IMR-90 (cell line): ENCODE measurements at regions not wholly inside any gene's neighbourhood (a gene's known extent, or its start where the extent isn't known, plus 50 kb on each side); places are given as distances from the start of the nearest gene placed in this dataset.
"Not testable (repeated sequence)": the region's sequence is repeated elsewhere in the genome, so short reads cannot be mapped to it uniquely, and the experiment has no call there.

Source experiments
- ATAC-seq: fragments of 200-7000 bp; cut with Tn5 transposase; 2 replicates; pipeline ENCODE4 v1.9.1; 2020; ENCODE audit warnings: low read depth, mild to moderate bottlenecking, moderate library complexity
- BruUV-seq: library from RNA; stranded (reverse); fragments of 400-500 nt; replicated peaks from 2 replicates; lab custom pipeline; 2021; lab: Mats Ljungman, UMichigan
- CTCF ChIA-PET: fragments of 300-600 bp; formaldehyde crosslinking; extraction: SDS; loops from one replicate; lab custom pipeline; 2021; ENCODE audit warnings: antibody characterized with exemption; lab: Yijun Ruan, JAX
- POLR2A ChIA-PET: fragments of 300-600 bp; sonication (Branson Sonifier 250); formaldehyde crosslinking; loops from one replicate; lab custom pipeline; 2022; ENCODE audit warnings: antibody characterized with exemption; ENCODE audit not compliant: unreplicated experiment; lab: Charles Lee
- DNase-seq: peaks from one replicate; pipeline ENCODE4 v3.0.0; 2013
- H2AFZ ChIP-seq: replicated peaks from 2 replicates; pipeline ENCODE3; 2013; ENCODE audit warnings: low read length, mild to moderate bottlenecking; ENCODE audit not compliant: poor library complexity
- H2AK5ac ChIP-seq: 2 replicates; pipeline ENCODE4 v1.6.1; 2013; ENCODE audit warnings: low read depth, low read length, inconsistent platforms
- H2AK9ac ChIP-seq: replicated peaks from 2 replicates; pipeline ENCODE3; 2013; ENCODE audit warnings: mild to moderate bottlenecking, low read depth, low read length, moderate library complexity; ENCODE audit not compliant: poor library complexity
- H2BK120ac ChIP-seq: 2 replicates; pipeline ENCODE4 v1.6.1; 2013; ENCODE audit warnings: low read depth, low read length, inconsistent platforms
- H2BK15ac ChIP-seq: 3 replicates; pipeline ENCODE4 v1.6.1; 2013; ENCODE audit warnings: low read depth, low read length, inconsistent platforms
- H2BK20ac ChIP-seq: 2 replicates; pipeline ENCODE4 v1.6.1; 2013; ENCODE audit warnings: low read depth, mild to moderate bottlenecking, inconsistent platforms, low read length, moderate library complexity
- H2BK5ac ChIP-seq: 2 replicates; pipeline ENCODE4 v1.6.1; 2013; ENCODE audit warnings: mild to moderate bottlenecking, low read depth, low read length, inconsistent platforms; ENCODE audit not compliant: poor library complexity, severe bottlenecking
- H3K14ac ChIP-seq: replicated peaks from 2 replicates; pipeline ENCODE4 v1.6.1; 2013; ENCODE audit warnings: low read depth, low read length, inconsistent platforms
- H3K18ac ChIP-seq: 2 replicates; pipeline ENCODE4 v1.6.1; 2013; ENCODE audit warnings: low read depth, low read length, control low read depth
- H3K23ac ChIP-seq: 2 replicates; pipeline ENCODE4 v1.6.1; 2013; ENCODE audit warnings: low read depth, low read length, inconsistent platforms
- H3K27ac ChIP-seq: 2 replicates; pipeline ENCODE4 v1.5.1; 2013; ENCODE audit warnings: mild to moderate bottlenecking, control low read depth, low read length; ENCODE audit not compliant: insufficient read depth
- H3K27me3 ChIP-seq: 2 replicates; pipeline ENCODE4 v1.6.1; 2013; ENCODE audit warnings: low read length; ENCODE audit not compliant: control insufficient read depth, insufficient read depth
- H3K36me3 ChIP-seq: 2 replicates; pipeline ENCODE4 v1.6.1; 2013; ENCODE audit warnings: low read length, mixed read lengths; ENCODE audit not compliant: control insufficient read depth, insufficient read depth
- H3K4ac ChIP-seq: 2 replicates; pipeline ENCODE4 v1.6.1; 2013; ENCODE audit warnings: low read depth, low read length, inconsistent platforms
- H3K4me1 ChIP-seq: 2 replicates; pipeline ENCODE4 v1.6.1; 2013; ENCODE audit warnings: low read length, mixed read lengths; ENCODE audit not compliant: control insufficient read depth, insufficient read depth
- H3K4me2 ChIP-seq: 2 replicates; pipeline ENCODE4 v1.6.1; 2013; ENCODE audit warnings: low read depth, mild to moderate bottlenecking, control low read depth, low read length, moderate library complexity
- H3K4me3 ChIP-seq: 2 replicates; pipeline ENCODE4 v1.5.1; 2013; ENCODE audit warnings: low read depth, mild to moderate bottlenecking, control low read depth, low read length, moderate library complexity; ENCODE audit not compliant: insufficient read depth
- H3K56ac ChIP-seq: 2 replicates; pipeline ENCODE4 v1.6.1; 2013; ENCODE audit warnings: low read length, inconsistent platforms; ENCODE audit not compliant: insufficient read depth; ENCODE audit errors: extremely low read depth
- H3K79me1 ChIP-seq, 2 experiments: 2 replicates each; pipeline ENCODE4 v1.6.1; 2013; ENCODE audit warnings: low read length in 2 of 2, inconsistent platforms in 1 of 2, low read depth in 1 of 2
- H3K9ac ChIP-seq: 2 replicates; pipeline ENCODE4 v1.6.1; 2013; ENCODE audit warnings: low read depth, low read length, control low read depth
- H3K9me1 ChIP-seq: 2 replicates; pipeline ENCODE4 v1.6.1; 2013; ENCODE audit warnings: low read length, inconsistent platforms; ENCODE audit not compliant: insufficient read depth
- H3K9me3 ChIP-seq: 2 replicates; pipeline ENCODE4 v1.6.1; 2013; ENCODE audit warnings: low read length; ENCODE audit not compliant: control insufficient read depth, insufficient read depth
- H4K20me1 ChIP-seq: 2 replicates; pipeline ENCODE4 v1.6.1; 2013; ENCODE audit warnings: low read length, inconsistent platforms; ENCODE audit not compliant: insufficient read depth
- H4K5ac ChIP-seq: 2 replicates; pipeline ENCODE4 v1.6.1; 2013; ENCODE audit warnings: mild to moderate bottlenecking, low read depth, low read length, control low read depth
- H4K8ac ChIP-seq, 2 experiments: 2 replicates each; pipeline ENCODE4 v1.6.1; 2013; ENCODE audit warnings: low read depth in 2 of 2, low read length in 2 of 2, control low read depth in 1 of 2, inconsistent platforms in 1 of 2
- H4K91ac ChIP-seq: 2 replicates; pipeline ENCODE4 v1.6.1; 2013; ENCODE audit warnings: low read depth, low read length, inconsistent platforms; ENCODE audit not compliant: insufficient read depth
- WGBS, 2 experiments: methylation state at CpG; one replicate each; pipeline versions ENCODE4 v1.1.5 to v1.1.7; 2013; ENCODE audit warnings: missing lambda C conversion rate in 2 of 2; ENCODE audit not compliant: insufficient read length in 1 of 2; ENCODE audit errors: extremely low coverage in 2 of 2; 5-methylcytosine and 5-hydroxymethylcytosine counted together
- dilution Hi-C: fragments of 300-500 bp; cut with HindIII; formaldehyde crosslinking; loops from one replicate; pipeline ENCODE4 v1.14.3; 2018; ENCODE audit warnings: low sequenced_read_pairs; ENCODE audit not compliant: unreplicated experiment
- in situ Hi-C: fragments of 300-500 bp; cut with MboI; formaldehyde crosslinking; loops from 3 replicates; pipeline ENCODE4 v1.14.3; 2019; ENCODE audit warnings: low sequenced_read_pairs, inconsistent platforms, mixed read lengths
- intact Hi-C: fragments of 100-400 bp; cut with micrococcal nuclease; formaldehyde crosslinking; loops from 2 replicates; pipeline ENCODE4 v1.10.0; 2022

DNA sequence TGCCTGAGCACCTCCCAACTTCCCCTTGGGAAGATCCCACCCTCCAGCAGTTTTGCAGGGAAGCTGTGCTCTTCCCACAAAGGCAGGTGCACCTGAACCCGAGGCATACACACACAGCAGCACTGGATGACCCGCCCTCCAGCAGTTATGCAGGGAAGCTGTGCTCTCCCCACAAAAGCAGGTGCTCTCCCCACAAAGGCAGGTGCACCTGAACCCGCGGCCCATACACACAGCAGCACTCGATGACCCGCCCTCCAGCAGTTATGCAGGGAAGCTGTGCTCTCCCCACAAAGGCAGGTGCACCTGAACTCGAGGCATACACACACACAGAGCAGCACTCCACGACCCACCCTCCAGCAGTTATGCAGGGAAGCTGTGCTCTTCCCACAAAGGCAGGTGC is 80.2 kb upstream of the LPCAT1 start:
- H2BK120ac ChIP-seq, H3K23ac ChIP-seq, H4K8ac ChIP-seq, H3K18ac ChIP-seq, intact Hi-C loops, H3K79me1 ChIP-seq, H2BK15ac ChIP-seq, H4K20me1 ChIP-seq, H3K9me1 ChIP-seq, H3K27ac ChIP-seq, H3K14ac ChIP-seq, DNase-seq, H3K4me1 ChIP-seq, POLR2A ChIA-PET, dilution Hi-C loops, H3K56ac ChIP-seq, ATAC-seq, H2BK5ac ChIP-seq, in situ Hi-C loops, H2BK20ac ChIP-seq, H3K4me3 ChIP-seq, BruUV-seq, H3K9me3 ChIP-seq, H4K91ac ChIP-seq, H2AFZ ChIP-seq, H3K36me3 ChIP-seq, H3K4ac ChIP-seq, H4K5ac ChIP-seq, CTCF ChIA-PET, H2AK9ac ChIP-seq, H2AK5ac ChIP-seq, H3K9ac ChIP-seq, H3K4me2 ChIP-seq: not testable (repeated sequence)
- WGBS, 2 experiments, result 60% methylated on average over 1 of the region's 8 CpGs; no CpG with 5 or more reads in 1 of the 2 experiments
- peaks cover 49% of the 10 kb centered on the region for H3K27me3 ChIP-seq

DNA sequence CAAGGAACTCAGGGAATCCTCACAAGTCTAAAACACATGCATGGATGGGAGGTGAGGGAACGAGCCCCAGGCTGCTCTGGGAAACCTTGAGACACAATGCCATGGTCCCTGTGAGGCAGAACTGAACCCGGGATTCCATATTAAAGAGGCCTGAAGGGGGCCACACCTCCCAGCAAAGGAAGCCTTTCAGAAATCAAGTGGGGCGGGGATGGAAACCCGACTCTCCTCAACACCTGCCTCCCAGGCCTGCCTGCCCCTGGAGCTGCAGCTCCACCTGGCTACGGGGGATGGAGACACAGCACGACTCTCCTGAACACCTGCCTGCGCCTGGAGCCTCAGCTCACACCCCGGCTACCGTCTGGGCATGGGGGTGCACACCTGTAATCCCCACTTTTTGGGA is 77.8 kb upstream of the LPCAT1 start:
- H3K14ac ChIP-seq, H3K27ac ChIP-seq, BruUV-seq, H3K9me3 ChIP-seq, intact Hi-C loops, H3K79me1 ChIP-seq, H3K9me1 ChIP-seq, H3K4ac ChIP-seq, H3K23ac ChIP-seq, H3K4me3 ChIP-seq, H2BK5ac ChIP-seq, H3K9ac ChIP-seq, dilution Hi-C loops, H2AK5ac ChIP-seq, DNase-seq, H2AK9ac ChIP-seq, H4K8ac ChIP-seq, H3K56ac ChIP-seq, H4K20me1 ChIP-seq, ATAC-seq, H4K91ac ChIP-seq, H2BK20ac ChIP-seq, POLR2A ChIA-PET, in situ Hi-C loops, H4K5ac ChIP-seq, H3K4me2 ChIP-seq, CTCF ChIA-PET, H3K18ac ChIP-seq, H3K36me3 ChIP-seq, H2BK15ac ChIP-seq, H2AFZ ChIP-seq, H2BK120ac ChIP-seq, H3K4me1 ChIP-seq: not testable (repeated sequence)
- no CpG with 5 or more reads among the region's 9 CpGs for WGBS, 2 experiments
- H3K27me3 ChIP-seq, result peaks cover 42% of the 10 kb centered on the region
